ENCODE measurements at regions not wholly inside any gene's neighbourhood (a gene's known extent, or its start where the extent isn't known, plus 50 kb on each side); places are given as distances from the start of the nearest gene placed in this dataset.

- Histone ChIP-seq H3K27me3 (ENCODE audit: control insufficient read depth in 2 of 2, insufficient read depth in 2 of 2, low read length in 2 of 2) (no peaks in the 10 kb centered on the region), H3K9me1 (replicated peaks; ENCODE audit: control insufficient read depth, extremely low read depth, insufficient read depth, low read length) (no peaks in the 10 kb centered on the region), H4K20me1 (replicated peaks; ENCODE audit: control insufficient read depth, extremely low read depth, insufficient read depth, low read length) (no peaks in the 10 kb centered on the region), H3K79me2 (ENCODE audit: control insufficient read depth, insufficient read depth, low read length) (no peaks in the 10 kb centered on the region), H3K4me1 (ENCODE audit: control insufficient read depth, extremely low read depth, insufficient read depth, low read length) (peaks cover 6% of the 10 kb centered on the region), H3K4me3 (replicated peaks in 1 of 3; ENCODE audit: insufficient read depth in 1 of 3, low read depth in 1 of 3, low read length in 3 of 3) (no peak overlapping the region), H3K9ac (replicated peaks; ENCODE audit: extremely low read depth, insufficient read depth, low read length) (no peak overlapping the region), H3K9me3 (replicated peaks; ENCODE audit: control insufficient read depth, insufficient read depth, low read length) (no peaks in the 10 kb centered on the region), H3K4me2 (ENCODE audit: insufficient read depth, low read length) (no peak overlapping the region), H3K27ac (ENCODE audit: insufficient read depth, low read depth, low read length) (no peak overlapping the region), H2AFZ (ENCODE audit: low read depth, low read length) (no peak overlapping the region), H3K36me3 (ENCODE audit: control insufficient read depth in 2 of 2, extremely low read depth in 1 of 2, insufficient read depth in 2 of 2, low read length in 2 of 2) (no peaks in the 10 kb centered on the region)
- DNase-seq (ENCODE audit: low read depth, low spot score) (no peak), FAIRE-seq (no peak)
- ChIA-PET POLR2A (no interaction called here), CTCF (interaction anchor here (1.1 kb wide), 1 partner anchor 25 kb away, joined by 3 read pairs; no protein-coding TSS in a partner anchor)
- no TSS peak for BruUV-seq (replicated peaks)
- TF ChIP-seq GATA2 (IDR thresholded peaks at IDR 0.05; ENCODE audit: insufficient read depth, insufficient read length, low read depth, low read length) (no peak), FOS (IDR thresholded peaks at IDR 0.05; ENCODE audit: borderline replicate concordance, insufficient read depth, low read length) (no peak), MAX (IDR thresholded peaks at IDR 0.05; ENCODE audit: insufficient read depth, insufficient read length) (no peak), POLR2AphosphoS5 (IDR thresholded peaks at IDR 0.05; ENCODE audit: insufficient read depth, low read depth, low read length) (no peak), JUN (IDR thresholded peaks at IDR 0.05; ENCODE audit: borderline replicate concordance, insufficient read depth, insufficient read length, low read depth) (no peak), EZH2 (IDR thresholded peaks at IDR 0.05; ENCODE audit: borderline replicate concordance, low read depth, low read length, severe bottlenecking) (no peak), MYC (IDR thresholded peaks at IDR 0.05; ENCODE audit: low read depth, low read length) (no peak), CTCF (IDR thresholded peaks at IDR 0.05; ENCODE audit: extremely low read depth in 1 of 2, insufficient read depth in 1 of 2, low read depth in 1 of 2, low read length in 2 of 2) (no peak), POLR2A (IDR thresholded peaks at IDR 0.05; ENCODE audit: low read depth, low read length) (no peak)
- dilution Hi-C loops (cut with MboI; ENCODE audit: extremely low pct_ligation_motif_present, low sequenced_read_pairs), result no loop called here
- intact Hi-C loops (cut with micrococcal nuclease), result no loop called here
Measured at GRCh38 chr12:77349689-77350370, 284.5 kb upstream of the E2F7 start.

All from endothelial cell of umbilical vein (primary cell).